ENCODE measurements at regions not wholly inside any gene's neighbourhood (a gene's known extent, or its start where the extent isn't known, plus 50 kb on each side); places are given as distances from the start of the nearest gene placed in this dataset.

GRCh38 chr15:98025237-98025636 lies 64.7 kb downstream of the ARRDC4 start:
- DNase-seq (ENCODE audit: extremely low read depth in 1 of 11, low read depth in 9 of 11, low spot score in 4 of 11), result no peak

DNA sequence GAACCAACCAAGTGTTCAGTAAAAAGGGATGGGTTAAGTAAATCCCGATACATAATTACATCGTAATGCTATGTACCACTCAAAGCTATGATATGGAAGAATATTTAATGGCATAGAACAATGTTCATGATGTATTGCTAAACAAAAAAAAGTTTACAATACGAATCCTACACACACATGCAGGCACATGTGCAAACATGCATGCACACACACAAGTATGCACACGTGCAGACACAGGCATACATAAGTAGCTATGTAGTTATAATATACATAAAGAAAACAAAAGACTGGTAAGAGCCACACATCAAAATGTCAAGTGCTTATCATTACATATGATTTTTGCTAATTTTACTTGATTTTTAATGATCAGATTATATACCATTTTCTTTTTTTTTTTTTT lies 74.2 kb downstream of the ARRDC4 start:
- no peak for DNase-seq (ENCODE audit: extremely low read depth in 1 of 11, low read depth in 9 of 11, low spot score in 4 of 11)

GRCh38 chr15:98035134-98035533 lies 74.6 kb downstream of the ARRDC4 start:
- DNase-seq (ENCODE audit: extremely low read depth in 1 of 11, low read depth in 9 of 11, low spot score in 4 of 11), result no peak

DNA sequence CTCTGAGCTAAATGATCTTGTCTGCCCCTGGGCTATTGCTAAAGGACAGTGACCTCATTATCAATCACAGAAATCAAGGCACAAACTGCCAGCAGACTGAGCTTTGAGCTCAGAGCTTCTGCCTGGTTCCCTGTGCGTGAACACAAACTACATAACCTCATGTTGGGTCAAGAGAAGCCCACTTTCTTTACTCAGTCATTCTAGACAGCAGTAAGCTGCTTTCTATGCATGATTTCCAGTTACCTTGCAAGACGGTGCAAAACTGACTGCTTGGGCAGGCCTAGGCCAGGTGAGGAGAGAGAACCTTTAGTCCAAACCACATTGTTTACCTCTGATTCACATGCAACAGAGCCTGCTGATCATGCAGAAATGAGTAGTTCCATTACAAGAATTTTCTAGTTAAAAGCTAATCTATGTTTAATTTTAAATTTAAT lies 75.1 kb downstream of the ARRDC4 start:
- DNase-seq (ENCODE audit: extremely low read depth in 1 of 11, low read depth in 9 of 11, low spot score in 4 of 11), result no peak

GRCh38 chr15:98039596-98039995 lies 79.1 kb downstream of the ARRDC4 start:
- no peak for DNase-seq (ENCODE audit: extremely low read depth in 1 of 11, low read depth in 9 of 11, low spot score in 4 of 11)

GRCh38 chr15:98040146-98040545 lies 79.6 kb downstream of the ARRDC4 start:
- no peak for DNase-seq (ENCODE audit: extremely low read depth in 1 of 11, low read depth in 9 of 11, low spot score in 4 of 11)

DNA sequence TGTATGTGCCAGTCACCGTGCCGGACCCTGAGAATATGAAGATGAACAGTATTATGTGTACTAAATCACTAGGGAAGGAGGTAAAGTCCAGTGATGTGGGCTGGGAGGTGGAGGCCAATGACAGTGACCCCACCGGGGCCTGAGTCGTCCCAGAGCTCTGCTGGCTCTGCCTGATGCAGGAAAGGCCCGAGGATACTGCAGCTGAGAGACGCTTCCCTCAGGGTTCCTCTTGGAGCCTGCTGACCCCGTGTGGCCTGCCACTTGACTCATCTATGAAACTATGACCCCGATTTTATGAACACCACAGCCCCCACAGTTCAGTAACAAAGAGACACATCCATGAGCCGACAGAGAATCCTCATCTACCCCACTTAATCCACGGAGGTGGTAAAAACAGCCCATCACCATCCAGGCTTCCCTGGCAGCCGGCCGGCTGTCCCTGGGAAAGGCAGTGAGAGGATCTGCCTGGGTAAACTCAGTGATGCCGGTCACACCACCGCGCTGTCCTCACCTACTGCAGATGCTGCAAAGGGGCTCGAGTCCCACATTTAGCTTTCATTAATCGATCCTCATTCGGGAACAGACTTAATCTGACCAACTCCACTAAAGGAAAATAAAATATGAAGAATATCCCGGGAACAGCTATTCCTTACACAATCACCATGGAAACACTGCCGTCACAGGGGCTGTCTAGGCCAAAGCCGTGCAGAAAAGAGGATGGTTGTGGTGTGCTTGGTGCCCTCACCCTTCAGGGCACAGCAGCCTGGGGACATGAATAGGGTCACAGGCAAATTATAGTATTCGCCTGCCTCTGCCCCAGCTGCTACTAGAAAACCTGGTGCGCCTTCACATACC lies 82.9 kb downstream of the ARRDC4 start:
- DNase-seq (ENCODE audit: extremely low read depth in 1 of 11, low read depth in 9 of 11, low spot score in 4 of 11), result no peak

DNA sequence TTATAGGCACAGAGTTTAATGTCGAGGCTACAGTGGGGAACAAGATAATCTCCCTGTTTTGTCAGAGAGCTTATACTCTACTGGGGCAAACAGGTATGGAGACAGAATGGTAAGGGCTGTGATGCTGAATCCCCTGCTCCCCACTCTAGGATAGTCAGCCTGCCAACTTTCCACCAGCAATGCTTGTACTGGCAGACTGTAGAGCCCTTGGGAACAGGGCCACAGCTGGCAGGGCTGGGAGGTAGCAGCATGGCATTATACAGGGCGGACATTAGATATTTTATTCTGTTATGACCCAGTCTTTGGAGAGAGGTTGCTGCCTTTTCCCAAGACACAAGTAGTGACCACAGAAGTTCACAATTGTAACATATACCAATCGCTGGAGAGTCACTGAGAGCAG lies 91.2 kb downstream of the ARRDC4 start:
- DNase-seq (ENCODE audit: extremely low read depth in 1 of 11, low read depth in 9 of 11, low spot score in 4 of 11), result no peak

DNA sequence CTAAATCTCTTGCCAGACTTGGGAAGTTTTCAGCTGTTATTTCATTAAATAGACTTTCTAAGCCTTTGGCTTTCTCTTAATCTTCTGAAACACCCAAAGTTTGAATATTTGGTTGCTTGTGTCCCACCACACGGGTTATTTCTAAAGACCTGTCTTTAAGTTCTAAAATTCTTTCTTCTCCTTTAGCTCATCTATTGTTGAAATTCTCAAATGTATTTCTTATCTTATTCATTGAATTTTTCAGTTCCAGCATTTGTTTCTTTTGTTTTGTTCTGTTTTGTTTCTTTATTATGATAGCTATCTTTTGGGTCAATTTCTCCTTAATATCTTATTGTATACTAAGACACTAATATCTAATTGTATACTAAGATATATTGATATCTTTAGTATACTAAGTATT lies 97.0 kb downstream of the ARRDC4 start:
- DNase-seq (ENCODE audit: extremely low read depth in 1 of 11, low read depth in 9 of 11, low spot score in 4 of 11), result no peak

DNA sequence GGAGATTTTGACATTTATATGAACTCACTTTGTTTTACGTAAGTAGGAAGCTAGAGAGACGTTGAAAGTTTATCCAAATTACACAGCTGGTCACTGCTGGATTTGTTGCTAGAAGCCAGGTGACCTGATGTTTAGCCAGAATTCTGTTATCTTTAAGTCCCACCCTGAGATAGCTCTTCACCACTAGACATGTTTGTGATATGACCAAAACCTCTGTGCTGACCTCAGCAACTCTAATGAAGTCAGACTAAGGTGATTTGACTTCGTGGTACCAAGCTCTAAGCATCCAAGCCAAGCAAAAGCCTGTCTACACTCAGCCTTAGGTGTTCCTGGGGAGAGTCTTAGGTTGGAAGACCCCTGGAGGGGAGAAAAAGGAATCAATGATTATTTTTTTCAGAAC lies 102.4 kb downstream of the ARRDC4 start:
- no peak for DNase-seq (ENCODE audit: extremely low read depth in 1 of 11, low read depth in 9 of 11, low spot score in 4 of 11)

GRCh38 chr15:98063315-98063714 lies 102.8 kb downstream of the ARRDC4 start:
- no peak for DNase-seq (ENCODE audit: extremely low read depth in 1 of 11, low read depth in 9 of 11, low spot score in 4 of 11)

DNA sequence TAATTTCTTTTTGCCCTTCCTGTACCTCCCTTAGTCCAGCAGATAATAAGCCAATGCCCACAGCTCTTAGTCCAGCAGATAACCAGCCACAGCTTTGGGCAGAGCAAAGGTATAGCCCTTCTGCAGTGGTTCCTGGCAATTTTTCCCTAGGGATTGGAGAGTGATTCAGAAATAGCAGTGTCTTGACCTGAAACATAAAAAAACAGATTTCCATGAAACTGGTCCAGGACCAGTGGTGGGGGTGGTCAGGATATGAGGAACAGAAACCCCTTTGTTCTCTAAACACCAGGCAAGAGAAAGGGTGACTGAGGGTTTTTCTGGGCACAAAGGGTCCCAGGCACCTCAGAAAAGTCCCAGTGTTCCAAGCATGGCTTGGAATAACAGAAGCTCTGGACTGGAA lies 103.4 kb downstream of the ARRDC4 start:
- no peak for DNase-seq (ENCODE audit: extremely low read depth in 1 of 11, low read depth in 9 of 11, low spot score in 4 of 11)

DNA sequence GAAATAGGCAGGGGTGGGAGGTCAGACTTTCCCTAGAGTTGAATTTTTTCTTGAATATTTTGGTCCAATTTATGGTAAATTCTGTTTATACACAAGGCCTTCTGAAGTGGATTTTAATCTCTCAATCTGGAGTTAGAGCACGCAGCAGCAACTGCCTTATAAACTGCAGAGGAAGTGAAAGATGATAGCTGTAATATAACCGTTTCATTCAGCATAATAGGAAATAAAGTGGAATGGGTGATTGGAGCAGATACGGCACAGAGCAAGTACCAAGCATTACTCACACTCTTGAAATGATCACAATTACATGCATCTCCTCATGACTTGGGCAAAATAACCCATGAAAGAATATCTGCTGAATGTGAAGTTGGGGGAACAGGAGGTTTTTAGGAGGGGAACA lies 106.8 kb downstream of the ARRDC4 start:
- no peak for DNase-seq (ENCODE audit: extremely low read depth in 1 of 11, low read depth in 9 of 11, low spot score in 4 of 11)

- no peak for DNase-seq (ENCODE audit: extremely low read depth in 1 of 11, low read depth in 9 of 11, low spot score in 4 of 11)
Measured at GRCh38 chr15:98069256-98069655, 108.8 kb downstream of the ARRDC4 start.

DNA sequence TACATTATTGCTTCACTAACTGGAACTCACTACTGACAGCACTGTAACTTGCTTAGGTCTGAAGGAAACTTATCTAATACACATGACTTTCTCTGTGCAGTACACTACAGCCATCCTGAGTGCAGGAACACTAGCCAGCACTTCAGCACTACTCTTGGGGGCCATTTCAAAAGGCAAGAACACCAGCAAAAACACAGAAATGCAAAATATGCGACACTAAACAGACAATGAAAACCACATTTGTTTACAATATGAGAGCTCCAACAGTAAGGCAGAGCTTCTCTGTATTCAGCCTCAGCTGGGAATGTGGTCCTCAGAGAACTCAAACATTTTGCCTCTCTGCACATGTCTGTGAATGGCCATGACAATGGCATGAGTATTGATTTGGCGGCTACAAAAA lies 109.6 kb downstream of the ARRDC4 start:
- DNase-seq (ENCODE audit: extremely low read depth in 1 of 11, low read depth in 9 of 11, low spot score in 4 of 11), result no peak

DNA sequence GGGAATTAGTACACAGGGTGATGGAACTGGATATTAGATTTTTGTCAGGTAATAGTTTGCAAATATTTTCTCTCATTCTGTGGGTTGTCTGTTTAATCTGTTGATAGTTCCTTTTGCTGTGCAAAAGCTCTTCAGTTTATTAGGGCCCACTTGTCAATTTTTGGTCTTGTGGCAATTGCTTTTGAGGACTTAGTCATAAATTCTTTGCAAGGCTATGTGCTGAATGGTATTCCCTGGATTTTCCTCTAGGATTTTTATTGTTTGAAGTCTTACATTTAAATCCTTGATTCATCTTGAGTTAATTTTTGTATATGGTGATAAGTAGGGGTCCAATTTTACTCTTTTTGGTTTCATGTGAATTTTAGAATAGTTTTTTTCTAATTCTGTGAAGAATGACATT lies 111.3 kb downstream of the ARRDC4 start:
- DNase-seq (ENCODE audit: extremely low read depth in 1 of 11, low read depth in 9 of 11, low spot score in 4 of 11), result no peak

DNA sequence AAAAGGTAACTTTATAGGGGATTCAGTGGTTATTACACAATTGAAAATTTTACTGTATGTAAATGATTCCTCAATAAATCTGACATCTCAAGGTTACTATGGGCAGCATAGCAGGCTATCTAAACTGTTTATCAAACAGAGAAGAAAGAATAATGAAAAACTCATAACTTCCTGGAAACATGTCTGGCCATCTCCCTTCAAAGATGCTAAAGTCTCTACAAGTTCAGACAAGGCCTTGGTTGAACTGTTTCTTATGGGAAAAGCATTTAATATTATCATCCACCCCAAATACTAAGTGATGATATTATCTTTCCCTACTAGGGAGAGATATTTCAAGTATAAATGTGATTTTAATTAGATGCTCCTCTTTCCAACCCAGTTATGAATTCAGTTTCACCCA lies 114.9 kb downstream of the ARRDC4 start:
- no peak for DNase-seq (ENCODE audit: extremely low read depth in 1 of 11, low read depth in 9 of 11, low spot score in 4 of 11)

DNA sequence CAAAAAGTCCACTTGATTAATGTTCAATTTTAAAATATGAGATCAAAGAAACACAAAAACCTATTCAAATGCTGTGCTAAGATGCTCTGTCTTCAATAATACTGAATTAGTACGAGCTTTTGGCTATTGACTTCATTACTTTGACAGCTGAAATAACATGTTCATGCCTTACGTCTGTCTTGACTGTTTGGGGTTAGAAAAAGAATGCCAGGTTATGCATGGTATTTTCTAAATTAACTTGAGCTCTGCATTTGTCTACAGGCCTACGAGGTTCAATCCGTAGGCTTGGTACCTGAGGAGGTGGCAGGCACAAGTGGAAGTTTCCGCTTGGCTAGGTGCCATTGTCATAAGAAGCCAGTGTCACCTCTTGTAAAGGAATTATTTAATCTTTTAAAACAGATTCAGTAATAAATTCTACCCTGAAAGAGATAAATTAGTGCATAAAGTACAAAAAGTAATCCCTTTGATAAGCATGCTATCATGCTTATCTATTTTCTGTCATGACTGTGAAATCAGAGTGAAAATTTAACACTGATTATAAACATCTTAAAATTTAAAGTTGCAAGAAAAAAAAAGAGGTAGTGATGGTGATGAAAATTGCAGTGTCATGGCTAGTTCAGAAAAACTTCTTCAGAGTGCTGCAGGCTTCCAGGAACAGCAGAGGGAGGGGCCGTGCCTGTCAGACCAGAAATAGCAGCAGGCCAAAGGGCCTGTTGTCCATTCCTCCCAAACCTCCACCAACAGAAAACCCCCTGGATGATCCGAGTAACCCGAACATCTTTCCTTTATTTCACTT lies 115.7 kb downstream of the ARRDC4 start:
- no peak for DNase-seq (ENCODE audit: extremely low read depth in 1 of 11, low read depth in 9 of 11, low spot score in 4 of 11)

- DNase-seq (ENCODE audit: extremely low read depth in 1 of 11, low read depth in 9 of 11, low spot score in 4 of 11), result no peak
Measured at GRCh38 chr15:98077186-98077585, 116.7 kb downstream of the ARRDC4 start.

DNA sequence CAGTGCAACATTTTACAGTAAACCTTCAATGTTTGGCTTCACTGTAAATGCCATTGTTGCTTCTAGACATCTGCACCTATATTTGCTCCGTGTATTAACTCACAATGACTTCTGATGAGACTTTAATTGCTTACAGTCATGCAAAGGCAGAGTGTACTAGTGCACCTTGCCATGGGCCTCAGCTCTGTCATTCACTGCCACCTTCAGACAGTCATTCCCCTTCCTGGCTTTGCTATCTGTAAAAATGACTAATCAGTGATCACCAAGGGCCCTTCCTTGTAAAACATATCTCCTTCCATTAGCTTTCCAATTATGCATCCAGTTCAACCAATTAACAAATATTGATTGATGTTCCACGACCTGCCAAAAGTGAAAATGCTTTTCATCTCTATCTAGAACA lies 120.3 kb downstream of the ARRDC4 start:
- no peak for DNase-seq (ENCODE audit: extremely low read depth in 1 of 11, low read depth in 9 of 11, low spot score in 4 of 11)
